IPS-NIHi7 (cell line): ENCODE measurements at regions not wholly inside any gene's neighbourhood (a gene's known extent, or its start where the extent isn't known, plus 50 kb on each side); places are given as distances from the start of the nearest gene placed in this dataset.

ENCODE experiments used
- DNase-seq: peaks from one replicate; pipeline ENCODE4 v3.0.0; 2012; ENCODE audit warnings: mixed read lengths; ENCODE audit errors: extremely low spot score

GRCh38 chr9:86531273-86531970, 177.2 kb upstream of the TUT7 start:
- DNase-seq, result no peak

- DNase-seq, result no peak
Measured at GRCh38 chr9:86529496-86530275, 175.5 kb upstream of the TUT7 start.

GRCh38 chr9:86526021-86526420, 171.8 kb upstream of the TUT7 start:
- no peak for DNase-seq

- DNase-seq, result no peak
Measured at GRCh38 chr9:86525182-86525581, 171.0 kb upstream of the TUT7 start.

GRCh38 chr9:86521977-86522376, 167.8 kb upstream of the TUT7 start:
- DNase-seq, result no peak

- no peak for DNase-seq
Measured at GRCh38 chr9:86521322-86521721, 167.1 kb upstream of the TUT7 start.

GRCh38 chr9:86519066-86519615, 164.9 kb upstream of the TUT7 start:
- no peak for DNase-seq

GRCh38 chr9:86517475-86517874, 163.3 kb upstream of the TUT7 start:
- DNase-seq, result no peak

- DNase-seq, result no peak
Measured at GRCh38 chr9:86516564-86516963, 162.4 kb upstream of the TUT7 start.

- DNase-seq, result no peak
Measured at GRCh38 chr9:86515221-86515620, 161.0 kb upstream of the TUT7 start.

GRCh38 chr9:86513429-86513828, 159.2 kb upstream of the TUT7 start:
- DNase-seq, result no peak

- no peak for DNase-seq
Measured at GRCh38 chr9:86512929-86513328, 158.7 kb upstream of the TUT7 start.

- no peak for DNase-seq
Measured at GRCh38 chr9:86511614-86512360, 157.6 kb upstream of the TUT7 start.

- no peak for DNase-seq
Measured at GRCh38 chr9:86508208-86508903, 154.1 kb upstream of the TUT7 start.

GRCh38 chr9:86507212-86507630, 153.0 kb upstream of the TUT7 start:
- no peak for DNase-seq

GRCh38 chr9:86503942-86504341, 149.7 kb upstream of the TUT7 start:
- no peak for DNase-seq

GRCh38 chr9:86503314-86503713, 149.1 kb upstream of the TUT7 start:
- no peak for DNase-seq

GRCh38 chr9:86500667-86501435, 146.6 kb upstream of the TUT7 start:
- DNase-seq, result no peak

GRCh38 chr9:86500031-86500430, 145.8 kb upstream of the TUT7 start:
- DNase-seq, result no peak

GRCh38 chr9:86494644-86495111, 140.5 kb upstream of the TUT7 start:
- DNase-seq, result no peak
